Gastroesophageal sphincter (tissue), 4 donors: ENCODE measurements at regions not wholly inside any gene's neighbourhood (a gene's known extent, or its start where the extent isn't known, plus 50 kb on each side); places are given as distances from the start of the nearest gene placed in this dataset.

Experiments
- ATAC-seq: fragments of 150-250 bp; one replicate; pipeline ENCODE4 v1.9.1; 2016; ENCODE audit warnings: mild to moderate bottlenecking, moderate library complexity
- H3K27ac ChIP-seq, 4 donors: fragments of 200-600 bp; sonication (generic) in 3 of 4; 1 replicate in 3 of 4; 2 replicates in 1 of 4; pipeline ENCODE4 v1.5.1; 2016 to 2019
- H3K27me3 ChIP-seq: fragments of 200-600 bp; sonication (generic); one replicate; pipeline ENCODE4 v1.5.1; 2019
- H3K36me3 ChIP-seq, 2 donors: fragments of 200-600 bp; sonication (generic); one replicate each; pipeline ENCODE4 v1.5.1; 2019; ENCODE audit warnings: control low read depth in 1 of 2
- H3K4me1 ChIP-seq, 3 donors: fragments of 200-600 bp; sonication (generic); 1 replicate in 2 of 3; 2 replicates in 1 of 3; pipeline ENCODE4 v1.5.1; 2016 to 2019; ENCODE audit warnings: control low read depth in 2 of 3
- H3K4me3 ChIP-seq, 2 donors: fragments of 200-600 bp; sonication (generic); one replicate each; pipeline ENCODE4 v1.5.1; 2019; ENCODE audit warnings: mild to moderate bottlenecking in 1 of 2, moderate library complexity in 1 of 2
- H3K9me3 ChIP-seq, 3 donors: fragments of 200-600 bp; sonication (generic); one replicate each; pipeline ENCODE4 v1.5.1; 2017 to 2019; ENCODE audit warnings: control low read depth in 2 of 3
- EP300 ChIP-seq: sonication (generic); formaldehyde crosslinking; IDR thresholded peaks from one replicate; pipeline ENCODE4 v1.6.1; 2017; ENCODE audit warnings: antibody characterized with exemption, mild to moderate bottlenecking
- POLR2A ChIP-seq, 2 donors: fragments of 450-650 bp; IDR thresholded peaks; one replicate each; pipeline ENCODE4 v1.6.1; 2017; ENCODE audit warnings: antibody characterized with exemption in 2 of 2, mild to moderate bottlenecking in 2 of 2, moderate library complexity in 1 of 2
- POLR2AphosphoS5 ChIP-seq: sonication (generic); formaldehyde crosslinking; IDR thresholded peaks from one replicate; pipeline ENCODE4 v1.6.1; 2017; ENCODE audit warnings: antibody characterized with exemption
- WGBS, 2 donors: methylation state at CpG; one replicate each; pipeline ENCODE4 v1.1.5; 2018; ENCODE audit warnings: low coverage in 1 of 2; 5-methylcytosine and 5-hydroxymethylcytosine counted together
- TF ChIP-seq, protein P1 (sequence below), 4 experiments: fragments of 200-600 bp in 2 of 4; fragments of 450-650 bp in 2 of 4; sonication (generic) in 1 of 4; IDR thresholded peaks; one replicate each; pipeline ENCODE4 v1.5.1; 2017 to 2019; ENCODE audit warnings: antibody characterized with exemption in 4 of 4, mild to moderate bottlenecking in 2 of 4, moderate library complexity in 2 of 4

GRCh38 chr20:54372313-54372712 is 103.1 kb upstream of the DOK5 start:
- 53 to 64% methylated on average over 1 of the region's 1 CpG for WGBS, 2 donors
- TF ChIP-seq, protein P1, sequence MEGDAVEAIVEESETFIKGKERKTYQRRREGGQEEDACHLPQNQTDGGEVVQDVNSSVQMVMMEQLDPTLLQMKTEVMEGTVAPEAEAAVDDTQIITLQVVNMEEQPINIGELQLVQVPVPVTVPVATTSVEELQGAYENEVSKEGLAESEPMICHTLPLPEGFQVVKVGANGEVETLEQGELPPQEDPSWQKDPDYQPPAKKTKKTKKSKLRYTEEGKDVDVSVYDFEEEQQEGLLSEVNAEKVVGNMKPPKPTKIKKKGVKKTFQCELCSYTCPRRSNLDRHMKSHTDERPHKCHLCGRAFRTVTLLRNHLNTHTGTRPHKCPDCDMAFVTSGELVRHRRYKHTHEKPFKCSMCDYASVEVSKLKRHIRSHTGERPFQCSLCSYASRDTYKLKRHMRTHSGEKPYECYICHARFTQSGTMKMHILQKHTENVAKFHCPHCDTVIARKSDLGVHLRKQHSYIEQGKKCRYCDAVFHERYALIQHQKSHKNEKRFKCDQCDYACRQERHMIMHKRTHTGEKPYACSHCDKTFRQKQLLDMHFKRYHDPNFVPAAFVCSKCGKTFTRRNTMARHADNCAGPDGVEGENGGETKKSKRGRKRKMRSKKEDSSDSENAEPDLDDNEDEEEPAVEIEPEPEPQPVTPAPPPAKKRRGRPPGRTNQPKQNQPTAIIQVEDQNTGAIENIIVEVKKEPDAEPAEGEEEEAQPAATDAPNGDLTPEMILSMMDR (IDR thresholded peaks at IDR 0.05): no peak
- no peak for TF ChIP-seq POLR2A (IDR thresholded peaks at IDR 0.05)
- TF ChIP-seq EP300: no peak
- TF ChIP-seq POLR2AphosphoS5: no peak

DNA sequence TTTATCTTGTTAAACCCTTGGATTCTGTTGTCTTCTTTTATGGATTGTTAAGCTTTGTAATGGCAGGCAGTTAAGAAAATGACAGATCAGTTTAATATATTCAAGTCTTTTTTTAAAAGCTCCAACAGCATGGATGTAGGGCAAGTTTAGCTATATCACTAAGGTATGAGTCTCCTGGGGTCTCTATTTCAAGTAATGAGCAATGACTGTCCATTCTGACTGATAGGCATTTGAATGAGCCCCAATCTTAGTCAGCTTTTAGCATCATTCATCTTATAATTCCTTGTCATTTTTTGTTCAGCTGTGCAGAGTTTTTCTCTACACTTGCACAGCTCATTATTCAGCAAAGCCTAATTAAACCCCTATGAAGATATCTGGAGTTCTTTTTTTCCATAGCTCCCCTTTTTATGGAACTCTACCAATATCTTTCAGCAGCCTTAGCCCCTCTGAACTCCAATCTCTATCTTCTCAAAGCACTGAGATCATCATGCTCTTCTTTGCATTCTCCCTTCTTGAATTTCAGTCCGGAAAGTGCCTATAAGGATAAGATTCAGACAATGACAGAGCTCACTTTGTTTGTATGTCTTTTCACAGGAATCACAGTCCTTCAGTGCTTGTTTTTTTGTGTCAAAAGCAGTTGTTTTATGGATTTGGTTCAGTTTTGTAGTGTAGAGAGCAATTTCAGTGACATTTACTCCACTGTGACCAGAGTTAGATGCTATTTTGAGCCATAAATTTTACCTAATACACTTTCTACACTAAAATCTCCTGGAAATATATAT is 97.2 kb upstream of the DOK5 start:
- WGBS, 2 donors: 56 to 60% methylated on average over 1 of the region's 1 CpG
- Histone ChIP-seq H3K9me3 (no peaks in the 10 kb centered on the region), H3K36me3 (no peaks in the 10 kb centered on the region), H3K4me3 (no peak overlapping the region), H3K27ac (no peak overlapping the region), H3K27me3 (no peaks in the 10 kb centered on the region), H3K4me1 (no peaks in the 10 kb centered on the region)
- no peak for TF ChIP-seq POLR2A (IDR thresholded peaks at IDR 0.05)
- TF ChIP-seq POLR2AphosphoS5: no peak
- TF ChIP-seq, protein P1 (IDR thresholded peaks at IDR 0.05): no peak
- no peak for TF ChIP-seq EP300
- ATAC-seq: no peak

More at GRCh38 chr20:54372313-54372712, 103.1 kb upstream of the DOK5 start:
- Histone ChIP-seq H3K27me3 (no peaks in the 10 kb centered on the region), H3K27ac (no peak overlapping the region), H3K4me1 (no peaks in the 10 kb centered on the region), H3K36me3 (no peaks in the 10 kb centered on the region), H3K4me3 (no peak overlapping the region), H3K9me3 (no peaks in the 10 kb centered on the region)
- ATAC-seq: no peak

- 73 to 83% methylated on average over 6 to 7 of the region's 7 CpGs for WGBS, 2 donors
- Histone ChIP-seq H3K27me3 (no peaks in the 10 kb centered on the region), H3K27ac (no peak overlapping the region), H3K9me3 (no peaks in the 10 kb centered on the region), H3K4me1 (no peaks in the 10 kb centered on the region), H3K36me3 (no peaks in the 10 kb centered on the region), H3K4me3 (no peak overlapping the region)
- ATAC-seq: no peak
- no peak for TF ChIP-seq POLR2A (IDR thresholded peaks at IDR 0.05)
- no peak for TF ChIP-seq EP300
- TF ChIP-seq, protein P1 (IDR thresholded peaks at IDR 0.05): no peak
- TF ChIP-seq POLR2AphosphoS5: no peak
Observed at GRCh38 chr20:54379893-54380584, 95.4 kb upstream of the DOK5 start.

GRCh38 chr20:54382419-54382818 is 93.0 kb upstream of the DOK5 start:
- Histone ChIP-seq H3K27ac (no peak overlapping the region), H3K4me1 (no peaks in the 10 kb centered on the region), H3K4me3 (no peak overlapping the region), H3K27me3 (peaks cover 3% of the 10 kb centered on the region), H3K9me3 (no peaks in the 10 kb centered on the region), H3K36me3 (no peaks in the 10 kb centered on the region)
- 38 to 44% methylated on average over 1 to 2 of the region's 3 CpGs for WGBS, 2 donors
- no peak for ATAC-seq
- TF ChIP-seq EP300: no peak
- TF ChIP-seq, protein P1 (IDR thresholded peaks at IDR 0.05): no peak
- no peak for TF ChIP-seq POLR2A (IDR thresholded peaks at IDR 0.05)
- TF ChIP-seq POLR2AphosphoS5: no peak
